NCI-H128 (cell line): ENCODE measurements at regions not wholly inside any gene's neighbourhood (a gene's known extent, or its start where the extent isn't known, plus 50 kb on each side); places are given as distances from the start of the nearest gene placed in this dataset.
"Not testable (repeated sequence)": the region's sequence is repeated elsewhere in the genome, so short reads cannot be mapped to it uniquely, and the experiment has no call there.

Source experiments
- DNase-seq: peaks from one replicate; lab custom pipeline; 2025; ENCODE audit not compliant: unreplicated experiment; lab: John Stamatoyannopoulos, UW

GRCh38 chr9:94387338-94388010, 59.0 kb upstream of the NUTM2F start:
- DNase-seq, result not testable (repeated sequence)

- DNase-seq, result not testable (repeated sequence)
These were observed 59.6 kb upstream of the NUTM2F start for GRCh38 chr9:94388011-94388406.

GRCh38 chr9:94390425-94391098, 62.1 kb upstream of the NUTM2F start:
- not testable (repeated sequence) for DNase-seq

- DNase-seq, result not testable (repeated sequence)
These were observed 64.7 kb upstream of the NUTM2F start for GRCh38 chr9:94392971-94393624.

- not testable (repeated sequence) for DNase-seq
These were observed 69.4 kb upstream of the NUTM2F start for GRCh38 chr9:94397766-94398379.

- not testable (repeated sequence) for DNase-seq
These were observed 72.0 kb upstream of the NUTM2F start for GRCh38 chr9:94400461-94400860.

- not testable (repeated sequence) for DNase-seq
These were observed 74.4 kb upstream of the NUTM2F start for GRCh38 chr9:94402795-94403194.

- not testable (repeated sequence) for DNase-seq
These were observed 75.1 kb upstream of the NUTM2F start for GRCh38 chr9:94403571-94403970.

GRCh38 chr9:94413665-94414064, 85.2 kb upstream of the NUTM2F start:
- not testable (repeated sequence) for DNase-seq

GRCh38 chr9:94415111-94415510, 86.7 kb upstream of the NUTM2F start:
- DNase-seq, result not testable (repeated sequence)

- not testable (repeated sequence) for DNase-seq
These were observed 91.7 kb upstream of the NUTM2F start for GRCh38 chr9:94420098-94420497.

- DNase-seq, result not testable (repeated sequence)
These were observed 93.5 kb upstream of the NUTM2F start for GRCh38 chr9:94421951-94422350.

- DNase-seq, result not testable (repeated sequence)
These were observed 96.9 kb upstream of the NUTM2F start for GRCh38 chr9:94425312-94425711.

GRCh38 chr9:94437128-94437527, 108.7 kb upstream of the NUTM2F start:
- not testable (repeated sequence) for DNase-seq

GRCh38 chr9:94438336-94438735, 109.9 kb upstream of the NUTM2F start:
- DNase-seq, result not testable (repeated sequence)

GRCh38 chr9:94441146-94441545, 112.7 kb upstream of the NUTM2F start:
- DNase-seq, result not testable (repeated sequence)

- no peak for DNase-seq
These were observed 113.1 kb upstream of the PCAT7 start for GRCh38 chr9:94441796-94442195.

- peak; percentile 54 for DNase-seq
These were observed 111.7 kb upstream of the PCAT7 start for GRCh38 chr9:94443032-94443722.

- no peak for DNase-seq
These were observed 109.0 kb upstream of the PCAT7 start for GRCh38 chr9:94445863-94446262.

- DNase-seq, result no peak
These were observed 105.4 kb upstream of the PCAT7 start for GRCh38 chr9:94449486-94449885.

GRCh38 chr9:94464790-94465189, 90.1 kb upstream of the PCAT7 start:
- no peak for DNase-seq
